Mesenchymal stem cell (in vitro differentiated cells and primary cell): ENCODE measurements at regions not wholly inside any gene's neighbourhood (a gene's known extent, or its start where the extent isn't known, plus 50 kb on each side); places are given as distances from the start of the nearest gene placed in this dataset.

Experiments
- DNase-seq: peaks from one replicate; pipeline ENCODE4 v3.0.0-alpha.2; 2013
- H2AFZ ChIP-seq: one replicate; pipeline ENCODE4 v1.6.1; 2013; ENCODE audit warnings: low read depth, mild to moderate bottlenecking, control low read depth, inconsistent platforms, low read length, moderate library complexity
- H2AK5ac ChIP-seq: 2 replicates; pipeline ENCODE4 v1.6.1; 2013; ENCODE audit warnings: low read length, moderate library complexity, mild to moderate bottlenecking, inconsistent platforms; ENCODE audit not compliant: severe bottlenecking
- H2BK120ac ChIP-seq: one replicate; pipeline ENCODE4 v1.6.1; 2013; ENCODE audit warnings: low read depth, mild to moderate bottlenecking, inconsistent platforms, low read length, moderate library complexity
- H2BK12ac ChIP-seq, 2 experiments: one replicate each; pipeline ENCODE4 v1.6.1; 2013; ENCODE audit warnings: inconsistent platforms in 2 of 2, low read length in 2 of 2, mild to moderate bottlenecking in 2 of 2, moderate library complexity in 2 of 2, control low read depth in 1 of 2
- H2BK15ac ChIP-seq: one replicate; pipeline ENCODE4 v1.6.1; 2013; ENCODE audit warnings: mild to moderate bottlenecking, low read depth, inconsistent platforms; ENCODE audit not compliant: poor library complexity, severe bottlenecking
- H2BK5ac ChIP-seq: 2 replicates; pipeline ENCODE4 v1.6.1; 2013; ENCODE audit warnings: low read depth, mild to moderate bottlenecking, low read length, control low read depth, inconsistent platforms; ENCODE audit not compliant: poor library complexity, severe bottlenecking
- H3K14ac ChIP-seq, 2 experiments: one replicate each; pipeline ENCODE4 v1.6.1; 2013; ENCODE audit warnings: inconsistent platforms in 2 of 2, low read length in 2 of 2, control low read depth in 1 of 2, mild to moderate bottlenecking in 1 of 2, moderate library complexity in 1 of 2
- H3K18ac ChIP-seq, 2 experiments: one replicate each; pipeline ENCODE4 v1.6.1; 2013; ENCODE audit warnings: inconsistent platforms in 2 of 2, low read length in 2 of 2, control low read depth in 1 of 2, low read depth in 1 of 2, mild to moderate bottlenecking in 1 of 2
- H3K23ac ChIP-seq, 2 experiments: one replicate each; pipeline ENCODE4 v1.6.1; 2013; ENCODE audit warnings: inconsistent platforms in 2 of 2, low read length in 2 of 2, mild to moderate bottlenecking in 2 of 2, moderate library complexity in 2 of 2, control low read depth in 1 of 2
- H3K27ac ChIP-seq: 2 replicates; pipeline ENCODE4 v1.5.1; 2013; ENCODE audit warnings: mild to moderate bottlenecking, moderate library complexity, low read length, control low read depth, inconsistent platforms; ENCODE audit not compliant: poor library complexity, severe bottlenecking
- H3K27me3 ChIP-seq, 2 experiments: 2 replicates each; pipeline versions ENCODE4 v1.6.1 to v1.7.0; 2013; ENCODE audit warnings: low read length in 2 of 2, mild to moderate bottlenecking in 2 of 2, moderate library complexity in 2 of 2, control low read depth in 1 of 2, inconsistent platforms in 1 of 2; ENCODE audit not compliant: control insufficient read depth in 1 of 2, insufficient read depth in 1 of 2
- H3K36me3 ChIP-seq, 2 experiments: 2 replicates each; pipeline versions ENCODE4 v1.6.1 to v1.7.0; 2013; ENCODE audit warnings: low read length in 2 of 2, control low read depth in 1 of 2, inconsistent platforms in 1 of 2, low read depth in 1 of 2, mild to moderate bottlenecking in 1 of 2; ENCODE audit not compliant: insufficient read depth in 2 of 2, control insufficient read depth in 1 of 2
- H3K4ac ChIP-seq, 2 experiments: one replicate each; pipeline ENCODE4 v1.6.1; 2013; ENCODE audit warnings: inconsistent platforms in 2 of 2, low read length in 2 of 2, mild to moderate bottlenecking in 2 of 2, moderate library complexity in 2 of 2, control low read depth in 1 of 2, low read depth in 1 of 2
- H3K4me1 ChIP-seq: 2 replicates; pipeline ENCODE4 v1.6.1; 2013; ENCODE audit warnings: low read depth, low read length, control low read depth; ENCODE audit not compliant: control insufficient read depth, insufficient read depth
- H3K4me2 ChIP-seq: 2 replicates; pipeline ENCODE4 v1.6.1; 2013; ENCODE audit warnings: low read length, mild to moderate bottlenecking, inconsistent platforms; ENCODE audit not compliant: poor library complexity, severe bottlenecking
- H3K4me3 ChIP-seq, 2 experiments: 2 replicates each; pipeline versions ENCODE4 v1.5.1 to v1.7.0; 2013; ENCODE audit warnings: low read length in 2 of 2, mild to moderate bottlenecking in 2 of 2, control low read depth in 1 of 2, low read depth in 1 of 2; ENCODE audit not compliant: insufficient read depth in 1 of 2
- H3K79me1 ChIP-seq: replicated peaks from 2 replicates; pipeline ENCODE4 v1.6.1; 2013; ENCODE audit warnings: mild to moderate bottlenecking, control low read depth, low read length, inconsistent platforms; ENCODE audit not compliant: poor library complexity, severe bottlenecking
- H3K9ac ChIP-seq: 2 replicates; pipeline ENCODE4 v1.7.0; 2013; ENCODE audit warnings: mild to moderate bottlenecking, low read length, moderate library complexity
- H3K9me3 ChIP-seq: 2 replicates; pipeline ENCODE4 v1.7.0; 2013; ENCODE audit warnings: mild to moderate bottlenecking, low read length; ENCODE audit not compliant: control insufficient read depth
- H4K8ac ChIP-seq: one replicate; pipeline ENCODE4 v1.6.1; 2013; ENCODE audit warnings: inconsistent platforms, mild to moderate bottlenecking, low read length, moderate library complexity
- H4K91ac ChIP-seq: one replicate; pipeline ENCODE4 v1.6.1; 2013; ENCODE audit warnings: mild to moderate bottlenecking, low read length, inconsistent platforms
- WGBS: methylation state at CpG from one replicate; pipeline ENCODE4 v1.1.7; 2013; ENCODE audit warnings: mixed read lengths; 5-methylcytosine and 5-hydroxymethylcytosine counted together

DNA sequence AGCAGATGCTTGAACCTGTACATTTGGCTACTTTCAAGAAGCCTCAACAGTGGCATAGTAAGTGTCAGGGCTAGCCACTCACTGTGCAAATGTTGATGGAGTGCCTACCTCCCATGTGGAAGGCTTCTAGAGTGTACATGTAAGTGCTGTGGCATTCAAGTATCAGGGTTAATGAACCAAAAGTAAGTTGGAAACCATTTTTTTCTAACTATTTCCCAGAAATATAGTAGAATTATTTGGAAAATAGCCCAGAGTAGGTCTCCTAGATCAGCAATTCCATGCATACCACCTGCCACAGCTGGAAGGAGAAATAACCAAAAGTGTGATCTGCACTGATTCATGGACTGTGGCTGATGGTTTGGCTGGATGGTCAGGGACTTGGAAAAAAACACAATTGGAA lies 53.3 kb downstream of the FOXD1 start:
- Histone ChIP-seq H2BK120ac (no peak overlapping the region), H3K27me3 (peaks cover 0 to 36% of the 10 kb centered on the region in 2 experiments), H2AK5ac (no peak overlapping the region), H3K14ac (no peak overlapping the region), H3K23ac (no peak overlapping the region), H2BK15ac (no peak overlapping the region), H4K91ac (no peak overlapping the region), H3K4ac (no peak overlapping the region), H3K9me3 (no peaks in the 10 kb centered on the region), H3K36me3 (no peaks in the 10 kb centered on the region), H3K9ac (no peak overlapping the region), H2AFZ (no peak overlapping the region), H3K4me2 (no peak overlapping the region), H2BK5ac (no peak overlapping the region), H3K18ac (no peak overlapping the region), H3K79me1 (no peaks in the 10 kb centered on the region), H3K27ac (peak overlapping the region; percentile 30), H2BK12ac (no peak overlapping the region), H4K8ac (no peak overlapping the region), H3K4me1 (peaks cover 7% of the 10 kb centered on the region), H3K4me3 (no peak overlapping the region)
- DNase-seq: no peak

DNA sequence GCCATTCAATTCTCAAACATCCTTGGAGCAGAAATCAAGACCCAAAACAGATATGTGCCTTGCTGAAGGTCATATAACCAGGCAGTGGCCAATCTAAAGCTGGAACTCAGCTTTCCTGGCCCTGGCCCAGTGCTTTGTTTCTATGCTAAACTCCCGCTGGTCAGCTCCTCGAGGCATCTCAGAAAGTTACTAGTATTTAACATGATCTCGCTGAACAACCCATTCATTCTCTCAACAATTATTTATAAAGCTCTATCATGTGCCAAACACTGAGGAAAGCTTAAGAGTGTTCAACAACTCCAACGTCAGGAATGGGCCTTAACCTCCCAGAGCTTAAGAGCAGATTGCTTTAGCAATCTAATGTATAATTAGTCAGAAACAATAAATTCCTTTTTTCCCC lies 54.0 kb downstream of the FOXD1 start:
- H3K14ac ChIP-seq: no peak overlapping the region
- 54% methylated on average over 4 of the region's 4 CpGs for WGBS

DNA sequence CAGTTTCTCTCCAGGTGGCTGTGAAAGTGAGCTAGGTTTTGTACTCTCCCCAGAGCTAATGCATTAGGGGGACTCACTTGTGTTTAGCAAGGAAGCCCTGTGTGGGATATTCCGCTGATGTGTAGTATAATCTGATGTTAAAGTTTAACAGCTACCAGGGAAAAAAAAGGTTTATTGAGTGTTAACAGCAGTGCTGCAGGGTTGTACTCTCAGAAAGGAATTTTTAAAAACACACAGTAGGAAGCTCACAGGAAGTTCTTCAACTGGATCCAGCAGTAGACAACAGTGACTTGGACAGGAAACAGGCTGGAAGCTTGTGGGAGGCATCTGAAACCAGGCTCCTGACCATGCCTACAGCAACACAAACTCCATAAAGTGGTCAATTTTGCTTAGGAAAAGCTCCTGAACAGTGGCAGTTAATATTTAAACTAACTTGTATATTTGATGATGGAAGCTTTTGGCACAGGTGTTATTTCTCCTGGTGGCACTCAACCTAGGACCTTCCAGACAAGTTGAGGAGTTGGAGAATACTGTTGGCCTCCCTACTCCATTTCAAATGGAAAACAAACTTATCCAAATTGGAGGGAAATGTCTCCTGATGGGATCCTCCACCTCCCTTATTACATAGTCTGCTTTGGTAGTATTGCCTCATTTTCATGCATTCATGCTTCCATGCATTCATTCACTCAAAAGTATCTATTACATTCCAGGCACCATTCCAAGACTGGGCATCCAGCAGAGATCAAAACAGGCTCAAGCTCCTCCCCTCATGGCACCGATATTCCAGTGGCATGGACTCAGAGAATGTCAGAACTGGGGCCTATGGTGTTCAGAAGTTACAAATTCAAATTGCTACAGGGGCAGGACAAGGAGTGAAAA lies 54.7 kb downstream of the FOXD1 start:
- no peak overlapping the region for H3K23ac ChIP-seq
- no peak overlapping the region for H3K4ac ChIP-seq
- DNase-seq: no peak
- H2BK5ac ChIP-seq: peak overlapping the region; percentile 79
- H2BK15ac ChIP-seq: no peak overlapping the region
- 94% methylated on average over 2 of the region's 2 CpGs for WGBS
- H3K27me3 ChIP-seq: peaks cover 0 to 27% of the 10 kb centered on the region in 2 experiments
- no peaks in the 10 kb centered on the region for H3K36me3 ChIP-seq
- H3K4me2 ChIP-seq: no peak overlapping the region
- H3K27ac ChIP-seq: peak overlapping the region; percentile 85
- no peak overlapping the region for H4K8ac ChIP-seq
- H3K9me3 ChIP-seq: no peaks in the 10 kb centered on the region
- no peak overlapping the region for H3K18ac ChIP-seq
- no peak overlapping the region for H3K14ac ChIP-seq
- H2BK12ac ChIP-seq: no peak overlapping the region
- no peak overlapping the region for H2AFZ ChIP-seq
- H3K9ac ChIP-seq: no peak overlapping the region
- no peak overlapping the region for H2AK5ac ChIP-seq
- peaks cover 7% of the 10 kb centered on the region for H3K4me1 ChIP-seq
- H3K79me1 ChIP-seq: no peaks in the 10 kb centered on the region
- no peak overlapping the region for H3K4me3 ChIP-seq
- no peak overlapping the region for H2BK120ac ChIP-seq
- H4K91ac ChIP-seq: no peak overlapping the region

More for the DNA sequence above, 54.0 kb downstream of the FOXD1 start:
- Histone ChIP-seq H3K23ac (no peak overlapping the region), H3K4me1 (peaks cover 7% of the 10 kb centered on the region), H3K27ac (peak overlapping the region; percentile 17), H3K18ac (no peak overlapping the region), H3K9me3 (no peaks in the 10 kb centered on the region), H3K36me3 (no peaks in the 10 kb centered on the region), H3K27me3 (peaks cover 0 to 30% of the 10 kb centered on the region in 2 experiments), H2BK5ac (no peak overlapping the region), H2AK5ac (peak overlapping the region; percentile 64), H4K91ac (no peak overlapping the region), H3K4me2 (no peak overlapping the region), H3K9ac (no peak overlapping the region), H2BK15ac (no peak overlapping the region), H3K79me1 (no peaks in the 10 kb centered on the region), H3K4me3 (no peak overlapping the region), H4K8ac (no peak overlapping the region), H3K4ac (no peak overlapping the region), H2BK120ac (no peak overlapping the region), H2BK12ac (no peak overlapping the region), H2AFZ (no peak overlapping the region)
- DNase-seq: no peak

DNA sequence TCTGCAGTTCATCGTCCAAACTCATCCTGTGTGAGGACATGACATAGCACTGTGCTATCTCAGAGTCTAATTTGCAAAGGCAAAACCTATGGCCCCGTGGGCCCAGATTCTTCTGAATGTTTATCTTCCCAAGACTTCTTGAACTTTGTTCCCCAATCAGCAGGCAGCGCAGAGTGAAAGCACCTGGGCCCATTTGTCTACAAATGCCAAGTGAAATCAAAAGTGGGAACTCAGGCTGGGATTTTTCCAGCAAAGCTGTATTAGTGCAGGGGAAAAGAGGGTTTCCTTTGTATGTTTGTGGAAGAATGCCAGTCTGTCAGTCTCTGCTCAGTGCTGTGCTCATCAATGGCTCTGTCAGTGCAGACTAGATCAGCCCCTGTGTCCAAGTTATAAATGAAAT lies 55.8 kb downstream of the FOXD1 start:
- Histone ChIP-seq H3K9me3 (no peaks in the 10 kb centered on the region), H2BK5ac (no peak overlapping the region), H2BK120ac (no peak overlapping the region), H2BK12ac (peak overlapping the region in 1 of 2 experiments; percentile 79), H3K4me1 (peaks cover 11% of the 10 kb centered on the region), H2AK5ac (no peak overlapping the region), H2AFZ (no peak overlapping the region), H3K4ac (no peak overlapping the region), H4K91ac (no peak overlapping the region), H3K79me1 (no peaks in the 10 kb centered on the region), H4K8ac (no peak overlapping the region), H3K14ac (no peak overlapping the region), H3K27ac (no peak overlapping the region), H3K23ac (no peak overlapping the region), H3K4me2 (no peak overlapping the region), H3K9ac (no peak overlapping the region), H3K18ac (no peak overlapping the region), H3K36me3 (no peaks in the 10 kb centered on the region), H3K4me3 (no peak overlapping the region), H3K27me3 (peaks cover 0 to 29% of the 10 kb centered on the region in 2 experiments), H2BK15ac (no peak overlapping the region)
- WGBS: 53% methylated on average over 3 of the region's 3 CpGs
- no peak for DNase-seq
